ENCODE measurements at regions not wholly inside any gene's neighbourhood (a gene's known extent, or its start where the extent isn't known, plus 50 kb on each side); places are given as distances from the start of the nearest gene placed in this dataset.

- TF ChIP-seq POLR2AphosphoS5 (IDR thresholded peaks at IDR 0.05; ENCODE audit: insufficient read depth in 1 of 2, low read depth in 1 of 2) (no peak), POLR2A (IDR thresholded peaks at IDR 0.05) (no peak)
Measured at GRCh38 chr2:120481446-120482194, 135.7 kb downstream of the INHBB start.

Measured in vagina (tissue), 2 donors.